H9 (cell line): ENCODE measurements at regions not wholly inside any gene's neighbourhood (a gene's known extent, or its start where the extent isn't known, plus 50 kb on each side); places are given as distances from the start of the nearest gene placed in this dataset.

Experiments used
- DNase-seq: peaks from one replicate; pipeline ENCODE4 v3.0.0-alpha.2; 2017
- H2AFZ ChIP-seq: one replicate; pipeline ENCODE4 v1.6.1; 2013; ENCODE audit warnings: mild to moderate bottlenecking, low read length, control low read depth, moderate library complexity
- H2AK5ac ChIP-seq: 2 replicates; pipeline ENCODE4 v1.6.1; 2013; ENCODE audit warnings: low read length, control low read depth, mixed read lengths; ENCODE audit not compliant: insufficient read length
- H2BK120ac ChIP-seq: one replicate; pipeline ENCODE4 v1.6.1; 2013; ENCODE audit warnings: low read depth, mild to moderate bottlenecking, low read length, control low read depth, inconsistent platforms; ENCODE audit not compliant: poor library complexity, severe bottlenecking
- H2BK12ac ChIP-seq: 2 replicates; pipeline ENCODE4 v1.6.1; 2013; ENCODE audit warnings: low read length, control low read depth, mixed read lengths, low read depth; ENCODE audit not compliant: insufficient read length
- H2BK15ac ChIP-seq: 2 replicates; pipeline ENCODE4 v1.6.1; 2013; ENCODE audit warnings: low read depth, low read length, control low read depth
- H2BK20ac ChIP-seq: one replicate; pipeline ENCODE4 v1.6.1; 2013; ENCODE audit warnings: low read depth, mild to moderate bottlenecking, low read length, control low read depth, inconsistent platforms; ENCODE audit not compliant: poor library complexity, severe bottlenecking
- H2BK5ac ChIP-seq: 2 replicates; pipeline ENCODE4 v1.6.1; 2013; ENCODE audit warnings: low read length, control low read depth, mixed read lengths; ENCODE audit not compliant: insufficient read length
- H3K14ac ChIP-seq: 2 replicates; pipeline ENCODE4 v1.6.1; 2013; ENCODE audit warnings: low read length, control low read depth; ENCODE audit not compliant: insufficient read depth
- H3K18ac ChIP-seq: 2 replicates; pipeline ENCODE4 v1.6.1; 2013; ENCODE audit warnings: low read depth, mild to moderate bottlenecking, mixed read lengths, low read length, control low read depth; ENCODE audit not compliant: insufficient read length
- H3K23ac ChIP-seq: 2 replicates; pipeline ENCODE4 v1.6.1; 2013; ENCODE audit warnings: low read length, control low read depth, mixed read lengths, low read depth; ENCODE audit not compliant: insufficient read length
- H3K23me2 ChIP-seq: 2 replicates; pipeline ENCODE4 v1.6.1; 2013; ENCODE audit warnings: low read depth, mild to moderate bottlenecking, mixed read lengths, low read length, control low read depth; ENCODE audit not compliant: insufficient read length, poor library complexity, severe bottlenecking
- H3K27ac ChIP-seq: 2 replicates; pipeline ENCODE4 v1.5.1; 2013; ENCODE audit warnings: low read length, control low read depth, mixed read lengths, low read depth; ENCODE audit not compliant: insufficient read length
- H3K27me3 ChIP-seq: 2 replicates; pipeline ENCODE4 v1.6.1; 2013; ENCODE audit warnings: low read length, control low read depth, inconsistent platforms; ENCODE audit not compliant: insufficient read depth
- H3K4ac ChIP-seq: 2 replicates; pipeline ENCODE4 v1.6.1; 2013; ENCODE audit warnings: low read depth, mild to moderate bottlenecking, control low read depth, inconsistent platforms, low read length, moderate library complexity
- H3K4me1 ChIP-seq: 2 replicates; pipeline ENCODE4 v1.6.1; 2013; ENCODE audit warnings: low read length, control low read depth, inconsistent platforms; ENCODE audit not compliant: insufficient read depth
- H3K4me2 ChIP-seq: 2 replicates; pipeline ENCODE4 v1.6.1; 2013; ENCODE audit warnings: low read length, control low read depth, mixed read lengths; ENCODE audit not compliant: insufficient read length, insufficient read depth
- H3K56ac ChIP-seq: 2 replicates; pipeline ENCODE4 v1.6.1; 2013; ENCODE audit warnings: low read depth, mild to moderate bottlenecking, mixed read lengths, low read length, control low read depth; ENCODE audit not compliant: insufficient read length
- H3K79me1 ChIP-seq: 2 replicates; pipeline ENCODE4 v1.6.1; 2013; ENCODE audit warnings: low read depth, mild to moderate bottlenecking, moderate library complexity, low read length, control low read depth, inconsistent platforms; ENCODE audit not compliant: insufficient read depth, poor library complexity, severe bottlenecking
- H3K79me2 ChIP-seq: 2 replicates; pipeline ENCODE4 v1.6.1; 2013; ENCODE audit warnings: low read length, control low read depth, inconsistent platforms; ENCODE audit not compliant: insufficient read depth
- H3K9ac ChIP-seq: 2 replicates; pipeline ENCODE4 v1.6.1; 2013; ENCODE audit warnings: low read length, control low read depth, mixed read lengths; ENCODE audit not compliant: insufficient read length; ENCODE audit errors: extremely low read depth
- H3K9me3 ChIP-seq: one replicate; pipeline ENCODE4 v1.6.1; 2013; ENCODE audit warnings: low read depth, low read length, inconsistent platforms; ENCODE audit not compliant: control insufficient read depth
- H3T11ph ChIP-seq: one replicate; pipeline ENCODE4 v1.6.1; 2013; ENCODE audit warnings: mild to moderate bottlenecking, low read length, control low read depth, inconsistent platforms
- H4K20me1 ChIP-seq: one replicate; pipeline ENCODE4 v1.6.1; 2013; ENCODE audit not compliant: control insufficient read depth, insufficient read length, insufficient read depth
- H4K5ac ChIP-seq: 2 replicates; pipeline ENCODE4 v1.6.1; 2013; ENCODE audit warnings: low read depth, mild to moderate bottlenecking, mixed read lengths, low read length, control low read depth; ENCODE audit not compliant: insufficient read length
- H4K8ac ChIP-seq: replicated peaks from 2 replicates; pipeline ENCODE4 v1.6.1; 2013; ENCODE audit warnings: low read length, control low read depth, mixed read lengths, low read depth; ENCODE audit not compliant: insufficient read length
- H4K91ac ChIP-seq: 2 replicates; pipeline ENCODE4 v1.6.1; 2013; ENCODE audit warnings: low read depth, mild to moderate bottlenecking, moderate library complexity, mixed read lengths, low read length, control low read depth; ENCODE audit not compliant: insufficient read length
- H3K27ac Mint-ChIP-seq, 3 experiments: 2 replicates in 2 of 3; 3 replicates in 1 of 3; pipeline ENCODE4 v1.8.0; 2020 to 2021; ENCODE audit warnings: mixed read lengths in 3 of 3, mild to moderate bottlenecking in 1 of 3, moderate library complexity in 1 of 3
- H3K27me3 Mint-ChIP-seq: 2 replicates; pipeline ENCODE4 v1.8.0; 2021; ENCODE audit warnings: low read depth, mild to moderate bottlenecking, moderate library complexity, mixed read lengths
- H3K36me3 Mint-ChIP-seq, 3 experiments: 2 replicates in 2 of 3; 3 replicates in 1 of 3; pipeline ENCODE4 v1.8.0; 2020 to 2021; ENCODE audit warnings: low read depth in 3 of 3, mixed read lengths in 3 of 3; ENCODE audit not compliant: insufficient read depth in 1 of 3
- H3K4me1 Mint-ChIP-seq, 2 experiments: 2 replicates each; pipeline ENCODE4 v1.8.0; 2020; ENCODE audit warnings: mixed read lengths in 2 of 2
- H3K4me3 Mint-ChIP-seq, 2 experiments: 2 replicates in 1 of 2; 3 replicates in 1 of 2; pipeline ENCODE4 v1.8.0; 2020 to 2021; ENCODE audit warnings: mild to moderate bottlenecking in 2 of 2, mixed read lengths in 2 of 2, moderate library complexity in 1 of 2
- H3K9me3 Mint-ChIP-seq, 2 experiments: 2 replicates in 1 of 2; 3 replicates in 1 of 2; pipeline ENCODE4 v1.8.0; 2020; ENCODE audit warnings: mild to moderate bottlenecking in 2 of 2, mixed read lengths in 2 of 2, moderate library complexity in 1 of 2
- WGBS: extraction: QIAGEN DNeasy Blood & Tissue Kit; methylation state at CpG from one replicate; pipeline ENCODE4 v1.1.7; 2013; ENCODE audit warnings: missing lambda C conversion rate, low lambda C conversion rate, mixed read lengths; ENCODE audit not compliant: insufficient read length; ENCODE audit errors: extremely low coverage; 5-methylcytosine and 5-hydroxymethylcytosine counted together
- TF ChIP-seq, protein P1 (sequence below): fragments of 200-600 bp; sonication (generic); conservative IDR thresholded peaks from 3 replicates; pipeline ENCODE4 v1.8.0; 2021; ENCODE audit warnings: antibody characterized with exemption, mild to moderate bottlenecking

DNA sequence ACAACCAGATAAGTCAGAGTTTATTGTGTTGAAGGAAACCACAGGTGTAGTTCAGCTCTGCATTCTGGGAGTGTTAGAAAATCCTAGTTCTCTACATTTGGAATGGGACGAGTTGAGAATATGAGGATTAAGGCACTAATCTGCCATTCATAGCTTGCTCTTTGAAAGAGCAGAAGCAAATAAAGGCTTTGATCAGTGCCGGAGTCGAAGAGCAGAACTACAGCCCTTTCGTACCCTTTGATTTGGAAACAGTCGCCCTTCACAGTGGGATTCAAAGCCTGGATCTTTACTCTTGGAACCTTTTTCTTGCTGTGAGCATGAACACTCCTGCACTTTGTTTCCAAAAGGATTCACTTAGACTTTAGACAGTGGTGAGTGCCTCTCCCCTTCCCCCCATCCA lies 523.9 kb upstream of the POU3F2 start:
- Histone ChIP-seq H3K56ac (no peak overlapping the region), H4K8ac (no peak overlapping the region), H3K79me2 (no peaks in the 10 kb centered on the region), H3T11ph (no peak overlapping the region), H4K91ac (no peak overlapping the region), H2BK5ac (no peak overlapping the region), H3K14ac (no peak overlapping the region), H4K5ac (no peak overlapping the region), H2BK20ac (no peak overlapping the region), H3K27me3 (no peaks in the 10 kb centered on the region), H2AFZ (no peak overlapping the region), H3K23me2 (no peaks in the 10 kb centered on the region), H3K4ac (no peak overlapping the region), H3K9ac (no peak overlapping the region), H3K4me2 (no peak overlapping the region), H3K18ac (no peak overlapping the region), H3K23ac (no peak overlapping the region), H3K9me3 (no peaks in the 10 kb centered on the region), H2BK15ac (no peak overlapping the region), H2BK12ac (no peak overlapping the region), H4K20me1 (no peaks in the 10 kb centered on the region), H3K4me1 (no peaks in the 10 kb centered on the region), H3K27ac (no peak overlapping the region), H2AK5ac (no peak overlapping the region), H3K79me1 (no peaks in the 10 kb centered on the region), H2BK120ac (no peak overlapping the region)
- H3K36me3 Mint-ChIP-seq = no peaks in the 10 kb centered on the region
- TF ChIP-seq, protein P1, sequence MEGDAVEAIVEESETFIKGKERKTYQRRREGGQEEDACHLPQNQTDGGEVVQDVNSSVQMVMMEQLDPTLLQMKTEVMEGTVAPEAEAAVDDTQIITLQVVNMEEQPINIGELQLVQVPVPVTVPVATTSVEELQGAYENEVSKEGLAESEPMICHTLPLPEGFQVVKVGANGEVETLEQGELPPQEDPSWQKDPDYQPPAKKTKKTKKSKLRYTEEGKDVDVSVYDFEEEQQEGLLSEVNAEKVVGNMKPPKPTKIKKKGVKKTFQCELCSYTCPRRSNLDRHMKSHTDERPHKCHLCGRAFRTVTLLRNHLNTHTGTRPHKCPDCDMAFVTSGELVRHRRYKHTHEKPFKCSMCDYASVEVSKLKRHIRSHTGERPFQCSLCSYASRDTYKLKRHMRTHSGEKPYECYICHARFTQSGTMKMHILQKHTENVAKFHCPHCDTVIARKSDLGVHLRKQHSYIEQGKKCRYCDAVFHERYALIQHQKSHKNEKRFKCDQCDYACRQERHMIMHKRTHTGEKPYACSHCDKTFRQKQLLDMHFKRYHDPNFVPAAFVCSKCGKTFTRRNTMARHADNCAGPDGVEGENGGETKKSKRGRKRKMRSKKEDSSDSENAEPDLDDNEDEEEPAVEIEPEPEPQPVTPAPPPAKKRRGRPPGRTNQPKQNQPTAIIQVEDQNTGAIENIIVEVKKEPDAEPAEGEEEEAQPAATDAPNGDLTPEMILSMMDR = no peak
- no peaks in the 10 kb centered on the region for H3K9me3 Mint-ChIP-seq
- no peaks in the 10 kb centered on the region for H3K27me3 Mint-ChIP-seq
- H3K4me3 Mint-ChIP-seq = no peak overlapping the region
- WGBS = no CpG with 5 or more reads among the region's 5 CpGs
- peaks cover 3 to 4% of the 10 kb centered on the region in 2 experiments; a peak in 2 of 4 replicates for H3K4me1 Mint-ChIP-seq
- H3K27ac Mint-ChIP-seq = no peak overlapping the region
- DNase-seq = no peak
